ENCODE measurements at regions not wholly inside any gene's neighbourhood (a gene's known extent, or its start where the extent isn't known, plus 50 kb on each side); places are given as distances from the start of the nearest gene placed in this dataset.

- CTCF ChIA-PET: no interaction called here
- BruUV-seq (replicated peaks): no TSS peak
- no peak overlapping the region for H3K27ac ChIP-seq (ENCODE audit: low read length)
- no peak overlapping the region for H3K4me3 ChIP-seq (ENCODE audit: low read depth in 2 of 2, low read length in 2 of 2)
- peaks cover 2% of the 10 kb centered on the region for H3K4me1 ChIP-seq (ENCODE audit: control insufficient read depth, insufficient read depth, low read length)
- no peaks in the 10 kb centered on the region for H3K27me3 ChIP-seq (ENCODE audit: control insufficient read depth, insufficient read depth, low read length)
- in situ Hi-C loops (cut with HindIII; ENCODE audit: low pct_unique_long_range_greater_than_20kb, low sequenced_read_pairs) (no loop called here), intact Hi-C loops (cut with micrococcal nuclease; ENCODE audit: unreplicated experiment) (no loop called here)
- H3K9me3 ChIP-seq (ENCODE audit: control insufficient read depth, insufficient read depth, low read depth, low read length): no peaks in the 10 kb centered on the region
- no peak for ATAC-seq
- no peak for DNase-seq (ENCODE audit: low read depth, low spot score)
- no peaks in the 10 kb centered on the region for H3K36me3 ChIP-seq (ENCODE audit: control insufficient read depth, insufficient read depth, low read length)
- POLR2A ChIA-PET: no interaction called here
- TF ChIP-seq TCF7L2 (IDR thresholded peaks at IDR 0.05; ENCODE audit: low read depth, low read length) (no peak), POLR2AphosphoS5 (IDR thresholded peaks at IDR 0.05; ENCODE audit: low read depth, low read length) (no peak)
Measured at GRCh38 chr18:46407486-46408166, 249.4 kb downstream of the LOXHD1 start.

DNA sequence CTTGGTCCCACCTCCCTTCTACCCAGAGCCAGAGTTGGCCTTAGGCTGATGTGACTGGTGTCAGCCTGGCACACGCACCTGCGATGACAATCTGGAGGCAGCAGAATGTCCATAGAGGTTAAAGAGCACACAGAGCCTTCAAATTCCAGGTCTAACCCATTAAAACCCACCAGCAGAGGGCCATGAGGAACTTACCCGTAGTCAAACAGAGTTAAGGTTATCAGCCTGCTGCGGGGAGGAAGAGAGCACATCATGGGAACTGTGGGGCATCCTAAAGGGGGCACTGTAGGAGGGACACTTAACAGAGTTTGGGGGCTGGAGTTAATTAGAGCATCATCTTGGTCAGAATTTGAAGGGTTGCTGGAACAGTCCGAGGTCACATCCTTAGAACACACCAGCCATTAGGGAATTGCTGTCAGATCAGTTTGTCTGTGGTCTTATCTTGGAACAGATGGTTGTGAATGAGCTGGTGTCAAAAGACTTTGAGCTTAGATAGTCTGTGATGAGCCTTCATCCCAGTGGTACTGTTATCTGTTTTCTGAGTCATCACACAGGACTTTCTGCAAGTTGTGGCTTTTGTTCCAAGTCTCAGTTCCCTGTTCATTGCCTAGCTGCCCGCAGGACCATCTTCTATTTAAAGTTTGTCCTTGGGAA, 248.6 kb downstream of the LOXHD1 start:
- ChIA-PET CTCF (no interaction called here), POLR2A (no interaction called here)
- ATAC-seq (no peak), DNase-seq (ENCODE audit: low read depth, low spot score) (no peak)
- in situ Hi-C loops (cut with HindIII; ENCODE audit: low pct_unique_long_range_greater_than_20kb, low sequenced_read_pairs) (no loop called here), intact Hi-C loops (cut with micrococcal nuclease; ENCODE audit: unreplicated experiment) (no loop called here)
- Histone ChIP-seq H3K27ac (ENCODE audit: low read length) (no peak overlapping the region), H3K4me1 (ENCODE audit: control insufficient read depth, insufficient read depth, low read length) (peaks cover 2% of the 10 kb centered on the region), H3K27me3 (ENCODE audit: control insufficient read depth, insufficient read depth, low read length) (no peaks in the 10 kb centered on the region), H3K4me3 (ENCODE audit: low read depth in 2 of 2, low read length in 2 of 2) (no peak overlapping the region), H3K36me3 (ENCODE audit: control insufficient read depth, insufficient read depth, low read length) (no peaks in the 10 kb centered on the region), H3K9me3 (ENCODE audit: control insufficient read depth, insufficient read depth, low read depth, low read length) (no peaks in the 10 kb centered on the region)
- no peak for TF ChIP-seq TCF7L2 (IDR thresholded peaks at IDR 0.05; ENCODE audit: low read depth, low read length)
- no peak for TF ChIP-seq SIN3A (IDR thresholded peaks at IDR 0.05; ENCODE audit: borderline replicate concordance, insufficient read depth, low read depth, low read length)
- no peak for TF ChIP-seq POLR2AphosphoS5 (IDR thresholded peaks at IDR 0.05; ENCODE audit: low read depth, low read length)
- TF ChIP-seq, protein P1, sequence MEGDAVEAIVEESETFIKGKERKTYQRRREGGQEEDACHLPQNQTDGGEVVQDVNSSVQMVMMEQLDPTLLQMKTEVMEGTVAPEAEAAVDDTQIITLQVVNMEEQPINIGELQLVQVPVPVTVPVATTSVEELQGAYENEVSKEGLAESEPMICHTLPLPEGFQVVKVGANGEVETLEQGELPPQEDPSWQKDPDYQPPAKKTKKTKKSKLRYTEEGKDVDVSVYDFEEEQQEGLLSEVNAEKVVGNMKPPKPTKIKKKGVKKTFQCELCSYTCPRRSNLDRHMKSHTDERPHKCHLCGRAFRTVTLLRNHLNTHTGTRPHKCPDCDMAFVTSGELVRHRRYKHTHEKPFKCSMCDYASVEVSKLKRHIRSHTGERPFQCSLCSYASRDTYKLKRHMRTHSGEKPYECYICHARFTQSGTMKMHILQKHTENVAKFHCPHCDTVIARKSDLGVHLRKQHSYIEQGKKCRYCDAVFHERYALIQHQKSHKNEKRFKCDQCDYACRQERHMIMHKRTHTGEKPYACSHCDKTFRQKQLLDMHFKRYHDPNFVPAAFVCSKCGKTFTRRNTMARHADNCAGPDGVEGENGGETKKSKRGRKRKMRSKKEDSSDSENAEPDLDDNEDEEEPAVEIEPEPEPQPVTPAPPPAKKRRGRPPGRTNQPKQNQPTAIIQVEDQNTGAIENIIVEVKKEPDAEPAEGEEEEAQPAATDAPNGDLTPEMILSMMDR (IDR thresholded peaks at IDR 0.05): no peak
- no peak for TF ChIP-seq REST (IDR thresholded peaks at IDR 0.05; ENCODE audit: insufficient read depth in 1 of 2, low read depth in 2 of 2, low read length in 1 of 2)
- BruUV-seq (replicated peaks): no TSS peak

All from Panc1 (cell line).